OCI-LY3 (cell line): ENCODE measurements at regions not wholly inside any gene's neighbourhood (a gene's known extent, or its start where the extent isn't known, plus 50 kb on each side); places are given as distances from the start of the nearest gene placed in this dataset.

Experiments
- H2AFZ ChIP-seq: fragments of 200-600, 300-600 bp; shearing (Covaris generic); 2 replicates; pipeline ENCODE4 v1.6.0; 2014; ENCODE audit warnings: antibody characterized with exemption, low read depth, low read length
- H3K27ac ChIP-seq: fragments of 200-600, 300-600 bp; sonication (generic); 2 replicates; pipeline ENCODE4 v1.5.1; 2014; ENCODE audit warnings: mild to moderate bottlenecking, low read length, moderate library complexity, mixed read lengths
- H3K27me3 ChIP-seq: fragments of 200-600, 300-600 bp; sonication (generic); 2 replicates; pipeline ENCODE4 v1.6.1; 2014; ENCODE audit warnings: low read depth, low read length, mixed read lengths
- H3K36me3 ChIP-seq: fragments of 200-600, 300-600 bp; sonication (generic); replicated peaks from 2 replicates; pipeline ENCODE3; 2014; ENCODE audit warnings: low read depth, low read length, mixed read lengths
- H3K4me1 ChIP-seq: fragments of 300-600, 200-600 bp; sonication (generic); 2 replicates; pipeline ENCODE4 v1.6.1; 2014; ENCODE audit warnings: low read length, mixed read lengths
- H3K4me2 ChIP-seq: fragments of 200-600, 300-600 bp; sonication (generic); 2 replicates; pipeline ENCODE4 v1.6.1; 2014; ENCODE audit warnings: low read length, mixed read lengths
- H3K4me3 ChIP-seq: fragments of 300-600, 200-600 bp; sonication (generic); 2 replicates; pipeline ENCODE4 v1.5.1; 2014; ENCODE audit warnings: antibody characterized with exemption, mild to moderate bottlenecking, low read length, moderate library complexity
- H3K79me2 ChIP-seq: fragments of 300-600, 200-600 bp; shearing (Covaris generic); 2 replicates; pipeline ENCODE4 v1.6.1; 2014; ENCODE audit warnings: mild to moderate bottlenecking, low read length, mixed read lengths
- H3K9ac ChIP-seq: fragments of 300-600, 200-600 bp; shearing (Covaris generic); 2 replicates; pipeline ENCODE4 v1.6.0; 2014; ENCODE audit warnings: mild to moderate bottlenecking, low read length, moderate library complexity
- H3K9me3 ChIP-seq: fragments of 200-600, 300-600 bp; shearing (Covaris generic); 2 replicates; pipeline ENCODE4 v1.6.1; 2014; ENCODE audit warnings: low read length, mixed read lengths; ENCODE audit not compliant: insufficient read depth
- H4K20me1 ChIP-seq: fragments of 200-600, 300-600 bp; sonication (generic); 2 replicates; pipeline ENCODE4 v1.6.1; 2016; ENCODE audit warnings: low read length, mixed read lengths; ENCODE audit not compliant: insufficient read depth
- EZH2phosphoT487 ChIP-seq: fragments of 200-600 bp; shearing (Covaris generic); IDR thresholded peaks from 2 replicates; pipeline ENCODE4 v1.6.1; 2018; ENCODE audit warnings: antibody characterized with exemption, mixed run types, low read depth
- TF ChIP-seq, protein P1 (sequence below): fragments of 200-600, 300-600 bp; sonication (generic); IDR thresholded peaks from 2 replicates; pipeline ENCODE4 v1.5.1; 2014; ENCODE audit warnings: antibody characterized with exemption, low read length, low read depth

DNA sequence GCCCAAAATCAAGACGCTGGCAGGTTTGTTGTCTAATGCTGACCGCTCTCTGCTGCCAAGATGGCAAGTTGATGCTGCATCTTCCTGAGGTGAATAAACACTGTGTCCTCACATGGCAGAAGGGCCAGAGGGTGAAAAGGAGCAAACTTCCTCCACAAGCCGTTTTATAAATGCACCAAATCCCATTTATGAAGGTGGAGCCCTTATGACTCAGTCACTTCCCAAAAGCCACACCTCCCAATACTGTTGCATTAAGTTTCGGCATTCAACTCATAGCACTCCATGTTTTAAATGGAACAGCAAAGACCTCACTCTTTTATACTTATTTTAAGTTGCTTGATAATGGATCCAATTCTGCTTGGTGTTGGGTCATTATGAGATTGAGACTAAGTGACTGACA lies 316.6 kb downstream of the RFPL4B start:
- Histone ChIP-seq H4K20me1 (no peaks in the 10 kb centered on the region), H3K4me2 (no peak overlapping the region), H3K9me3 (no peaks in the 10 kb centered on the region), H3K27ac (no peak overlapping the region), H2AFZ (no peak overlapping the region), H3K36me3 (no peaks in the 10 kb centered on the region), H3K4me3 (no peak overlapping the region), H3K9ac (no peak overlapping the region), H3K27me3 (no peaks in the 10 kb centered on the region), H3K79me2 (no peaks in the 10 kb centered on the region), H3K4me1 (no peaks in the 10 kb centered on the region)
- no peak for TF ChIP-seq EZH2phosphoT487
- TF ChIP-seq, protein P1, sequence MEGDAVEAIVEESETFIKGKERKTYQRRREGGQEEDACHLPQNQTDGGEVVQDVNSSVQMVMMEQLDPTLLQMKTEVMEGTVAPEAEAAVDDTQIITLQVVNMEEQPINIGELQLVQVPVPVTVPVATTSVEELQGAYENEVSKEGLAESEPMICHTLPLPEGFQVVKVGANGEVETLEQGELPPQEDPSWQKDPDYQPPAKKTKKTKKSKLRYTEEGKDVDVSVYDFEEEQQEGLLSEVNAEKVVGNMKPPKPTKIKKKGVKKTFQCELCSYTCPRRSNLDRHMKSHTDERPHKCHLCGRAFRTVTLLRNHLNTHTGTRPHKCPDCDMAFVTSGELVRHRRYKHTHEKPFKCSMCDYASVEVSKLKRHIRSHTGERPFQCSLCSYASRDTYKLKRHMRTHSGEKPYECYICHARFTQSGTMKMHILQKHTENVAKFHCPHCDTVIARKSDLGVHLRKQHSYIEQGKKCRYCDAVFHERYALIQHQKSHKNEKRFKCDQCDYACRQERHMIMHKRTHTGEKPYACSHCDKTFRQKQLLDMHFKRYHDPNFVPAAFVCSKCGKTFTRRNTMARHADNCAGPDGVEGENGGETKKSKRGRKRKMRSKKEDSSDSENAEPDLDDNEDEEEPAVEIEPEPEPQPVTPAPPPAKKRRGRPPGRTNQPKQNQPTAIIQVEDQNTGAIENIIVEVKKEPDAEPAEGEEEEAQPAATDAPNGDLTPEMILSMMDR, result no peak

DNA sequence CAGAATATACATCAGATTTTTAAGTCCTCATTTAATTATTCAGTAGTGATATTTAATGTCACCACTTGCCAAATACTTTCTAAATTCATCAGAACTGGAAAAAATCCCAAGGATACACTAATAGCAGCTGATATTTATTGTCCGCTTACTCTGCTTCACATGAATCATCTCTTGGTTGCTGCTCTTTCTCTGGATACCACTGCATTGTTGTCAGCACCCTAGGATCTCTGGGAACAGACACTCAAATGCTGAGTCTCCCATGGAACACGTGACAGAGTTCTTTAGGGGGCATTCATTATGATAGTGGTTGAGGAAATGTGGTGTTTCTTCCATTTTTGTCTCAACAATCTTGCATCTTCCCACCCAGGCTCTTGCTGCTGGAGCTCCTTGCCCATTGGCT lies 318.0 kb downstream of the RFPL4B start:
- TF ChIP-seq, protein P1, result no peak
- no peak for TF ChIP-seq EZH2phosphoT487

DNA sequence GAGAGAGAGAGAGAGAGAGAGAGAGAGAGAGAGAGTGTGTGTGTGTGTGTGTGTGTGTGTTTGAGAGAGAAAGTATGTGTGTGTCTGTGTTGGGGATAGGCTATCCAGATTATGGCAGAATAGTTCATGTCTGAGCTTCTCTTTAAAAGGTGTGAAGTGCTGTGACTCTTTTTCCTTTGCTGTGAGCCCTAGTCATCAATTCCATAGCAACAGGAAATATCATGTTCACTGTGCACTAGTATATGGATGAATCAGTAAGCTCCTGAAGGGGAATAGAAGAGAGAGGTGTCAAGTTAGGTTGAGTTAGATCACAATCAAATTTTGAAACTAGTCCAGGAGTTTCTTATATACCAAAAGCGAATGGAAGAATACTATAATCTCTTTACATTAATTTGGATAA lies 318.7 kb downstream of the RFPL4B start:
- H3K79me2 ChIP-seq, result no peaks in the 10 kb centered on the region
- H2AFZ ChIP-seq, result no peak overlapping the region
- no peak overlapping the region for H3K9ac ChIP-seq
- no peaks in the 10 kb centered on the region for H3K9me3 ChIP-seq
- no peak overlapping the region for H3K4me3 ChIP-seq
- H3K4me2 ChIP-seq, result no peak overlapping the region
- H3K36me3 ChIP-seq, result no peaks in the 10 kb centered on the region
- no peak overlapping the region for H3K27ac ChIP-seq
- H4K20me1 ChIP-seq, result no peaks in the 10 kb centered on the region
- H3K4me1 ChIP-seq, result no peaks in the 10 kb centered on the region
- H3K27me3 ChIP-seq, result no peaks in the 10 kb centered on the region
- TF ChIP-seq, protein P1, result no peak
- TF ChIP-seq EZH2phosphoT487, result no peak

More for the DNA sequence above, 318.0 kb downstream of the RFPL4B start:
- Histone ChIP-seq H3K27me3 (no peaks in the 10 kb centered on the region), H3K27ac (no peak overlapping the region), H4K20me1 (no peaks in the 10 kb centered on the region), H3K36me3 (no peaks in the 10 kb centered on the region), H3K79me2 (no peaks in the 10 kb centered on the region), H2AFZ (no peak overlapping the region), H3K4me2 (no peak overlapping the region), H3K9ac (no peak overlapping the region), H3K4me3 (no peak overlapping the region), H3K4me1 (no peaks in the 10 kb centered on the region), H3K9me3 (no peaks in the 10 kb centered on the region)

DNA sequence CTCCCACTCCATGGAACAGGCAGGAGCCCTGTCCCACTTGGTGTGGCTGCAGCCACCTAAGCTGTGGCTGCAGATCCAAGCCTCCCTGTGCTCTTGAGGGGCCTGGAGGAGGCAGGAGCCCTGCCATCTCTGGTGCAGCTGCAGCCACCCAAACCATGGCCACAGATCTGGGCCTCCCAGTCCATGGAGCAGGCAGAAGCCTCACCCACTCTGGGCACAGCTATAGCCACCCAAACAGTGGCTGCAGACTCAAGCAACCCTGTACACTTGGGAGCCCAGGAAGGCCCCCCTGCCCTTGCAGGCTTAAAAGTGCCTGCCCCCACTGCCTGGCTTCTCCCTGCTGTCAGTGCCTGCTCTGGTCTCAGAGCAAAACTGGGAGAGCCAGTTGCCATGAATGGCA lies 320.3 kb downstream of the RFPL4B start:
- TF ChIP-seq, protein P1, result no peak
- no peak for TF ChIP-seq EZH2phosphoT487
- Histone ChIP-seq H4K20me1 (no peaks in the 10 kb centered on the region), H3K27me3 (no peaks in the 10 kb centered on the region), H3K9me3 (no peaks in the 10 kb centered on the region), H3K4me3 (no peak overlapping the region), H3K4me1 (no peaks in the 10 kb centered on the region), H3K9ac (no peak overlapping the region), H3K27ac (no peak overlapping the region), H3K36me3 (no peaks in the 10 kb centered on the region), H3K4me2 (no peak overlapping the region), H3K79me2 (no peaks in the 10 kb centered on the region), H2AFZ (no peak overlapping the region)
